T-cell (primary cell): ENCODE measurements at regions not wholly inside any gene's neighbourhood (a gene's known extent, or its start where the extent isn't known, plus 50 kb on each side); places are given as distances from the start of the nearest gene placed in this dataset.

Source experiments
- ATAC-seq, 4 experiments: fragments of 200-7000 bp in 3 of 4; fragments of 150-1000 bp in 1 of 4; cut with Tn5 transposase; replicated peaks in 1 of 4; 1 replicate in 3 of 4; 2 replicates in 1 of 4; pipeline ENCODE4 v1.10.0; 2021; ENCODE audit warnings: moderate library complexity in 3 of 4, mild to moderate bottlenecking in 2 of 4, moderate number of reproducible peaks in 1 of 4
- CTCF ChIA-PET, 2 donors: fragments of 300-600 bp; sonication (Branson Sonifier 250); formaldehyde crosslinking; loops; one replicate each; lab custom pipeline; 2022; ENCODE audit warnings: antibody characterized with exemption in 2 of 2; lab: Charles Lee
- POLR2A ChIA-PET, 2 donors: fragments of 300-600 bp; sonication (Branson Sonifier 250); formaldehyde crosslinking; loops; one replicate each; lab custom pipeline; 2022; ENCODE audit warnings: antibody characterized with exemption in 2 of 2; lab: Charles Lee
- DNase-seq, 35 experiments: peaks; one replicate each; pipeline versions ENCODE4 v3.0.0 to v3.0.0-alpha.2; 2013 to 2023
- H3K27ac ChIP-seq: one replicate; pipeline ENCODE4 v1.5.1; 2013; ENCODE audit warnings: low read length
- H3K27me3 ChIP-seq, 2 experiments: replicated peaks in 1 of 2; 1 replicate in 1 of 2; 2 replicates in 1 of 2; pipeline versions ENCODE4 v1.6.1 to v1.7.0; 2013; ENCODE audit warnings: low read length in 1 of 2, mixed read lengths in 1 of 2; ENCODE audit not compliant: control insufficient read depth in 2 of 2, insufficient read depth in 2 of 2; ENCODE audit errors: extremely low read depth in 1 of 2
- H3K36me3 ChIP-seq, 2 donors: 1 replicate in 1 of 2; 2 replicates in 1 of 2; pipeline versions ENCODE4 v1.6.1 to v1.7.0; 2013; ENCODE audit warnings: low read length in 1 of 2; ENCODE audit not compliant: control insufficient read depth in 2 of 2, insufficient read depth in 1 of 2; ENCODE audit errors: extremely low read depth in 1 of 2
- H3K4me1 ChIP-seq, 2 experiments: 1 replicate in 1 of 2; 2 replicates in 1 of 2; pipeline versions ENCODE4 v1.6.1 to v1.7.0; 2013; ENCODE audit warnings: low read length in 2 of 2, mixed read lengths in 1 of 2; ENCODE audit not compliant: insufficient read depth in 2 of 2, control insufficient read depth in 1 of 2; ENCODE audit errors: extremely low read depth in 1 of 2
- H3K4me3 ChIP-seq, 2 donors: 1 replicate in 1 of 2; 2 replicates in 1 of 2; pipeline versions ENCODE4 v1.5.1 to v1.7.0; 2013; ENCODE audit warnings: mild to moderate bottlenecking in 2 of 2, low read length in 1 of 2, moderate library complexity in 1 of 2; ENCODE audit not compliant: control insufficient read depth in 1 of 2; ENCODE audit errors: extremely low read depth in 1 of 2
- H3K9me3 ChIP-seq: 2 replicates; pipeline ENCODE4 v1.7.0; 2013
- H3K27ac Mint-ChIP-seq, 2 donors: one replicate each; pipeline ENCODE4 v1.8.0; 2020 to 2021; ENCODE audit warnings: mild to moderate bottlenecking in 2 of 2, mixed read lengths in 2 of 2
- H3K27me3 Mint-ChIP-seq, 2 donors: one replicate each; pipeline ENCODE4 v1.8.0; 2021 to 2022; ENCODE audit warnings: mixed read lengths in 2 of 2
- H3K36me3 Mint-ChIP-seq: one replicate; pipeline ENCODE4 v1.8.0; 2021; ENCODE audit warnings: mixed read lengths
- H3K4me1 Mint-ChIP-seq, 3 donors: one replicate each; pipeline ENCODE4 v1.8.0; 2020 to 2022; ENCODE audit warnings: mixed read lengths in 3 of 3, mild to moderate bottlenecking in 1 of 3
- H3K4me3 Mint-ChIP-seq, 3 donors: one replicate each; pipeline ENCODE4 v1.8.0; 2020 to 2022; ENCODE audit warnings: mild to moderate bottlenecking in 3 of 3, mixed read lengths in 3 of 3, moderate library complexity in 3 of 3
- H3K9me3 Mint-ChIP-seq, 3 donors: one replicate each; pipeline ENCODE4 v1.8.0; 2020 to 2022; ENCODE audit warnings: mixed read lengths in 3 of 3
- WGBS: methylation state at CpG from one replicate; pipeline ENCODE4 v1.1.5; 2013; ENCODE audit warnings: missing lambda C conversion rate; ENCODE audit not compliant: insufficient coverage; 5-methylcytosine and 5-hydroxymethylcytosine counted together

- no peaks in the 10 kb centered on the region for H3K4me1 ChIP-seq
- Mint-ChIP-seq H3K9me3 (peaks cover 0 to 2% (median 0%) of the 10 kb centered on the region in 3 donors), H3K27me3 (peaks cover 4 to 11% of the 10 kb centered on the region in 2 donors), H3K27ac (no peak overlapping the region), H3K36me3 (no peaks in the 10 kb centered on the region), H3K4me3 (no peak overlapping the region), H3K4me1 (no peaks in the 10 kb centered on the region)
- ATAC-seq (no peak), DNase-seq (no peak)
- no peak overlapping the region for H3K4me3 ChIP-seq
- 75% methylated on average over 4 of the region's 5 CpGs for WGBS
- no peaks in the 10 kb centered on the region for H3K9me3 ChIP-seq
- H3K27me3 ChIP-seq: no peaks in the 10 kb centered on the region
- ChIA-PET POLR2A (no interaction called here), CTCF (no interaction called here)
- no peaks in the 10 kb centered on the region for H3K36me3 ChIP-seq
- no peak overlapping the region for H3K27ac ChIP-seq
Measured at GRCh38 chr15:97748576-97748975, 211.9 kb upstream of the ARRDC4 start.

- no peak overlapping the region for H3K27ac ChIP-seq
- POLR2A ChIA-PET: no interaction called here
- Mint-ChIP-seq H3K27ac (no peak overlapping the region), H3K36me3 (no peaks in the 10 kb centered on the region), H3K4me3 (no peak overlapping the region), H3K27me3 (peaks cover 4 to 11% of the 10 kb centered on the region in 2 donors), H3K4me1 (no peaks in the 10 kb centered on the region), H3K9me3 (no peaks in the 10 kb centered on the region)
- H3K27me3 ChIP-seq: no peaks in the 10 kb centered on the region
- no peak overlapping the region for H3K4me3 ChIP-seq
- CTCF ChIA-PET: no interaction called here
- H3K36me3 ChIP-seq: no peaks in the 10 kb centered on the region
- DNase-seq (no peak), ATAC-seq (no peak)
- H3K4me1 ChIP-seq: no peaks in the 10 kb centered on the region
- H3K9me3 ChIP-seq: no peaks in the 10 kb centered on the region
- 62% methylated on average over 4 of the region's 7 CpGs for WGBS
Measured at GRCh38 chr15:97750060-97750459, 210.4 kb upstream of the ARRDC4 start.

- no peaks in the 10 kb centered on the region for H3K9me3 ChIP-seq
- no peaks in the 10 kb centered on the region for H3K4me1 ChIP-seq
- no peaks in the 10 kb centered on the region for H3K36me3 Mint-ChIP-seq
- CTCF ChIA-PET: no interaction called here
- no peak overlapping the region for H3K27ac ChIP-seq
- no peak overlapping the region for H3K4me3 ChIP-seq
- H3K36me3 ChIP-seq: no peaks in the 10 kb centered on the region
- DNase-seq (no peak), ATAC-seq (no peak)
- 57% methylated on average over 1 of the region's 1 CpG for WGBS
- peaks cover 2 to 3% of the 10 kb centered on the region in 2 experiments for H3K27me3 ChIP-seq
- POLR2A ChIA-PET: no interaction called here
- peaks cover under 1 to 1% of the 10 kb centered on the region in 2 donors for H3K27me3 Mint-ChIP-seq
- H3K27ac Mint-ChIP-seq: no peak overlapping the region
- H3K9me3 Mint-ChIP-seq: no peaks in the 10 kb centered on the region
- H3K4me1 Mint-ChIP-seq: no peaks in the 10 kb centered on the region
- H3K4me3 Mint-ChIP-seq: no peak overlapping the region
Measured at GRCh38 chr15:97755726-97756125, 204.8 kb upstream of the ARRDC4 start.

- Mint-ChIP-seq H3K36me3 (no peaks in the 10 kb centered on the region), H3K27ac (no peak overlapping the region)
- H3K27ac ChIP-seq: no peak overlapping the region
Measured at GRCh38 chr15:97759363-97759762, 201.1 kb upstream of the ARRDC4 start.

GRCh38 chr15:97761110-97761509 is 199.4 kb upstream of the ARRDC4 start:
- Mint-ChIP-seq H3K36me3 (no peaks in the 10 kb centered on the region), H3K27ac (no peak overlapping the region), H3K27me3 (peaks cover 0 to 4% of the 10 kb centered on the region in 2 donors), H3K4me1 (no peaks in the 10 kb centered on the region), H3K4me3 (no peak overlapping the region), H3K9me3 (no peaks in the 10 kb centered on the region)
- Histone ChIP-seq H3K36me3 (no peaks in the 10 kb centered on the region), H3K27ac (no peak overlapping the region), H3K4me1 (no peaks in the 10 kb centered on the region), H3K4me3 (no peak overlapping the region), H3K9me3 (no peaks in the 10 kb centered on the region), H3K27me3 (peaks cover 2 to 3% of the 10 kb centered on the region in 2 experiments)
- DNase-seq: no peak
- CTCF ChIA-PET: no interaction called here
- ATAC-seq: no peak
- POLR2A ChIA-PET: no interaction called here
- WGBS: 88% methylated on average over 3 of the region's 5 CpGs

More at GRCh38 chr15:97759363-97759762, 201.1 kb upstream of the ARRDC4 start:
- H3K9me3 ChIP-seq: no peaks in the 10 kb centered on the region
- no peak for ATAC-seq
- H3K36me3 ChIP-seq: no peaks in the 10 kb centered on the region
- Mint-ChIP-seq H3K4me1 (no peaks in the 10 kb centered on the region), H3K9me3 (no peaks in the 10 kb centered on the region), H3K4me3 (no peak overlapping the region), H3K27me3 (peaks cover 0 to 3% of the 10 kb centered on the region in 2 donors)
- H3K27me3 ChIP-seq: peaks cover 2 to 3% of the 10 kb centered on the region in 2 experiments
- DNase-seq: no peak
- WGBS: no CpG with 5 or more reads among the region's 3 CpGs
- ChIA-PET POLR2A (no interaction called here), CTCF (no interaction called here)
- H3K4me3 ChIP-seq: no peak overlapping the region
- no peaks in the 10 kb centered on the region for H3K4me1 ChIP-seq

- no peak overlapping the region for H3K27ac ChIP-seq
- no peak for ATAC-seq
- H3K4me3 ChIP-seq: no peak overlapping the region
- ChIA-PET CTCF (no interaction called here), POLR2A (no interaction called here)
- no peaks in the 10 kb centered on the region for H3K36me3 ChIP-seq
- WGBS: no CpG with 5 or more reads among the region's 4 CpGs
- no peaks in the 10 kb centered on the region for H3K9me3 Mint-ChIP-seq
- H3K27me3 Mint-ChIP-seq: no peaks in the 10 kb centered on the region
- H3K27me3 ChIP-seq: no peaks in the 10 kb centered on the region
- H3K27ac Mint-ChIP-seq: no peak overlapping the region
- no peak for DNase-seq
- H3K9me3 ChIP-seq: no peaks in the 10 kb centered on the region
- no peaks in the 10 kb centered on the region for H3K4me1 Mint-ChIP-seq
- H3K36me3 Mint-ChIP-seq: no peaks in the 10 kb centered on the region
- H3K4me1 ChIP-seq: no peaks in the 10 kb centered on the region
- no peak overlapping the region for H3K4me3 Mint-ChIP-seq
Measured at GRCh38 chr15:97783240-97783639, 177.3 kb upstream of the ARRDC4 start.

GRCh38 chr15:97786741-97787140 is 173.8 kb upstream of the ARRDC4 start:
- H3K4me3 Mint-ChIP-seq: no peak overlapping the region
- H3K4me1 Mint-ChIP-seq: no peaks in the 10 kb centered on the region
- H3K36me3 ChIP-seq: no peaks in the 10 kb centered on the region
- H3K36me3 Mint-ChIP-seq: no peaks in the 10 kb centered on the region
- no peak for ATAC-seq
- no peak overlapping the region for H3K27ac ChIP-seq
- ChIA-PET CTCF (no interaction called here), POLR2A (no interaction called here)
- peaks cover 0 to 8% (median 0%) of the 10 kb centered on the region in 3 donors for H3K9me3 Mint-ChIP-seq
- no CpG with 5 or more reads among the region's 1 CpG for WGBS
- peaks cover 0 to 4% of the 10 kb centered on the region in 2 donors for H3K27me3 Mint-ChIP-seq
- H3K27me3 ChIP-seq: no peaks in the 10 kb centered on the region
- no peaks in the 10 kb centered on the region for H3K4me1 ChIP-seq
- H3K4me3 ChIP-seq: no peak overlapping the region
- no peak for DNase-seq
- H3K27ac Mint-ChIP-seq: no peak overlapping the region
- no peaks in the 10 kb centered on the region for H3K9me3 ChIP-seq
